Kidney capillary endothelial cell (primary cell): ENCODE measurements at regions not wholly inside any gene's neighbourhood (a gene's known extent, or its start where the extent isn't known, plus 50 kb on each side); places are given as distances from the start of the nearest gene placed in this dataset.
A peak's percentile ranks its signal among the peaks of the same experiment; 100 is the strongest.
"Not testable (repeated sequence)": the region's sequence is repeated elsewhere in the genome, so short reads cannot be mapped to it uniquely, and the experiment has no call there.

Source experiments
- DNase-seq: peaks from one replicate; pipeline ENCODE4 v3.0.0-alpha.2; 2018; ENCODE audit warnings: low spot score

DNA sequence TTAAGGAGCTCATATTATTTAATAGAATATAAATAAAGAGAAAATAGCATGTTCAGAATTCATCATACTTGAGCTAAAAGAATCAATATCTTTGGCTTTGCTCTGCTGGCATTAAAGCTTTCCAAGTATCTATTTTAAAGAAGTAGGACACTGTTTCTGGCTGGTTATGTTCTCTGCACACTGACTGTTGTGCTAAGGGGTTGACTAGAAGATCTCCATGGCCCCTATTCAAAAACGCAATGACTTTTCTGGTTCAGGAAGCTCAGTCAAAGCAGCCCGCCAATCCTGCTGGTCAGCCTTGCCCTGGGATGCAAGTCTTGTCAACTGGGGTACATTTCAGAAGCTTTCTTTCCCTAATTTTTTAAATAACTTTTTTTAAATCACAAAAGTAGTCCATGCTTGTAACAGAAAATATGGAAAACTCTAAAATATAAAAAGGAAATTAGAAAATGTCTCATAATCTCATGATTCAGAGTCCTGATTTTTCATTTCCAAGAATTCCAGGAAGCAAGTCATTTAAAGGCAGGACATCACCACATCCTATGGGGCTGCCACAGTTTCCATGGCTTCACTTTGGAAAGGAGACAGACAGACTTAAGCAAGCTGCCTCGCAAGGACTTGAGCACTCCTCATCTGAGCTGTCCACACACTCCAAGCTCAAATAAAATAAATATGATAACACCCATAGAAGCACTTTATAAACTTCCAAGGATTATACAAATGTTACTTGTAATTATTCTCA lies 195.1 kb downstream of the TXNL1 start:
- peak; percentile 86 for DNase-seq

- DNase-seq, result not testable (repeated sequence)
Observed at GRCh38 chr18:56438480-56438879, 199.9 kb downstream of the TXNL1 start.

DNA sequence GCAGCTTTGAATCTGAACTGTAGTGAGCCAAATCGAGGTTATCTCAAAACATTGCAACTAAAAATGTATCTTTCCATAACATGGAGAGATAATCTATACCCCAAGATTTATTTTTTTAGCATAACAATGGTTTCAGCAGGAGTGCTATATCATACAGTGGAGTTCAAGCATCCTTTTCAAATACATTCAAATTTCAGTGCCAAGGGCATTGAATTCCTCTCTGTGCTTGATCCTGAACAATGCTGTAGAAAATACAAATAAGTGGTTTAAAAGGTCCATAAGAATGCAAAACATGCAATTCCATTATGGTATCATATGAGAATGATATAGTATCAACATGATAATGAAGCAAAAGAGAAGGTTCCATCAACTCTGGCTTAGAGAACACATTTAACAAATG lies 201.7 kb downstream of the TXNL1 start:
- DNase-seq, result no peak

- DNase-seq, result no peak
Observed at GRCh38 chr18:56433919-56434318, 204.5 kb downstream of the TXNL1 start.

DNA sequence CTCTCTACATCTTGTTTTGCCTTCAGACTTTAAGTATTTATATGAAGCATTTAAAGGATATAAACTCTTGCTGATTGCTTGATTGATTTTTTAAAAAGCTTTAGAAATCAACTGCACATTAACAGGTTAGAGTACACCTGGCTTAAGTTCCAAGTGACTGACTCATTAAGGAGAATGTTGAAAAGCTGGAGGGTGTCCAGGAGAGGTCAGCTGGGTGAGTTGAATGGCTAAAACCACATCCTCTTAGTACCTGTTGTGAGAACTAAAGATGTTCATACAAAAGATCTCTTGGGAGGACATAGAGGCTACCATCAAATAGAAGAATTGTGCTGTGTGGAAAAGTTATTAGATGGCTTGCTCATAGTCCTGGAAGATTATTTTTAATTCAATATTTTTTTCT lies 206.8 kb downstream of the TXNL1 start:
- no peak for DNase-seq

- no peak for DNase-seq
Observed at GRCh38 chr18:56423626-56424025, 214.8 kb downstream of the TXNL1 start.

GRCh38 chr18:56421647-56422046 lies 216.7 kb downstream of the TXNL1 start:
- DNase-seq, result no peak

DNA sequence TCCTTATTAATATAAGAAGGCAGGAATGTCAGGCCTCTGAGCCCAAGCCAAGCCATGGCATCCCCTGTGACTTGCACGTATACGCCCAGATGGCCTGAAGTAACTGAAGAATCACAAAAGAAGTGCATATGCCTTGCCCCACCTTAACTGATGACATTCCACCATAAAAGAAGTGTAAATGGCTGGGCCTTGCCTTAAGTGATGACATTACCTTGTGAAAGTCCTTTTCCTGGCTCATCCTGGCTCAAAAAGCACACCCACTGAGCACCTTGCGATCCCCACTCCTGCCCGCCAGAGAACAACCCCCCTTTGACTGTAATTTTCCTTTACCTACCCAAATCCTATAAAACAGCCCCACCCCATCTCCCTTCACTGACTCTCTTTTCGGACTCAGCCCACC lies 217.5 kb downstream of the TXNL1 start:
- not testable (repeated sequence) for DNase-seq

DNA sequence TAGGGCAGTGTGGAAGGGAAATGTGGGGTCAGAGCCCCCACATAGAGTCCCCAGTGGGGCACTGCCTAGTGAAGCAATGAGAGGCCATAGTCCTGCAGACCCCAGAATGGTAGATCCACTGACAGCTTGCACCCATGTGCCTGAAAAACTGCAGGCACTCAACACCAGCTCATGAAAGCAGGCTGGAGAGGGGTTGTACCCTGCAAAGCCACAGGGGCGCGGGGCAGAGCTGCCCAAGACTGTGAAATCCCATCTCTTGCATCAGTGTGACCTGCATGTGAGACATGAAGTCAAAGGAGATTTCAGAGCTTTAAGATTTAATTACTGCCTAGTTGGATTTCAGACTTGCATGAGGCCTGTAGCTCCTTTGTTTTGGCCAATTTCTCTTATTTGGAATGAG lies 224.0 kb downstream of the TXNL1 start:
- no peak for DNase-seq

- DNase-seq, result no peak
Observed at GRCh38 chr18:56413862-56414261, 224.5 kb downstream of the TXNL1 start.

DNA sequence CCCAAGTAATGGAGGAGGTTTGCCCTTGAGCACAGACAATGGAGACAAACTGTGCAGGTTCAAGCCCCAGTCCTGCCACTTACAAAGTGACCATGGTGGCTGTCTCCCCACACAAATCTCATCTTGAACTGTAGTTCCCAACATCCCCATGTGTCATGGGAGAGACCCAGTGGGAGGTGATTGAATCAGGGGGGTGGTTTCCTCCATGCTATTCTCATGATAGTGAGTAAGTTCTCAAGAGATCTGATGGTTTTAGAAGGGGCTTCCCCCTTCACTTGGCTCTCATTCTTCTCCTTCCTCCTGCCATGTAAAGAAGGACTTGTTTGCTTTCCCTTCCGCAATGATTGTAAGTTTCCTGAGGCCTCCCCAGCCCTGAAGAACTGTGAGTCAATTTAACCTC lies 225.4 kb downstream of the TXNL1 start:
- no peak for DNase-seq

DNA sequence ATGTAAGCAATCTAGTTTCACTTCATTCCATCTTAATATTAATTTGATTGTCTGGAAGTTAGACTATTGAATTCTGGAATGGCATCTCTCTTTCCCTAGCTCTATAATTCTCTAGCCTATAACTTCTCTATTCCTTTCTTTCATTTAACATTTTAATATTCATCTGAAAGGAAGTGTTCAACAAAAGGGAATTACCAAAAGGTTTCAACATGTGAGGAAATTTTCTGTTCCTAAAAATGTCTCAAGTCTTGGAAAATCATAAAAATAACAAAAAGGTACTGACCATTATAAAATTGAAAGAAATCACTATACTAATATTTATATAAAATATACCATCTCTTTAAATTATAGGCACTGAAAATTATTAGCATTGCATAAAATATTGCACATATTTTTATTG lies 228.7 kb downstream of the TXNL1 start:
- no peak for DNase-seq

DNA sequence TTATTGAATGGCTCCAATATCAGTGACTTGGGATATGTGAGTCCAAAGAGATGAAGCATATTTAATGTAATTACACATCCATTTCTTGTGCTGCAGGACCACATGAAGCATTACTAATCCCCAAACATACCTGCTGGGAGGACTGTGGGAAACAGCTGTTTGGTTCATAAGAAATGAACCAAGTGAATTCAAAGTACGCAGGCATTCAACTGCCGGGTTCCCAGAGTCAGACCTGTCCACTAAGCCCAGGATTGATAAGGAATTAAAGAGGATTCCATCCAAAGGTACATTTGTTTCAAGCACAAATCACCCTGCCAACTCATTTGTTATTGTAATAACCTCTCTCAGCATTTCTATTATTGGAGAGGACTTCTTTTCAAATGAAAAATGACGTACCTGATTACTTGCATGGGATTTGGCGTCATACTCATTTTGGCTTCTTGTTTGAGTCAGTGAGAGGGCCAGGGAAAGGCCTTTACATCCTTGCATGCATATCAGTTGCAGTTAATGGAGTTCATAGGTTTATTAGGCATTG lies 230.7 kb downstream of the TXNL1 start:
- no peak for DNase-seq

DNA sequence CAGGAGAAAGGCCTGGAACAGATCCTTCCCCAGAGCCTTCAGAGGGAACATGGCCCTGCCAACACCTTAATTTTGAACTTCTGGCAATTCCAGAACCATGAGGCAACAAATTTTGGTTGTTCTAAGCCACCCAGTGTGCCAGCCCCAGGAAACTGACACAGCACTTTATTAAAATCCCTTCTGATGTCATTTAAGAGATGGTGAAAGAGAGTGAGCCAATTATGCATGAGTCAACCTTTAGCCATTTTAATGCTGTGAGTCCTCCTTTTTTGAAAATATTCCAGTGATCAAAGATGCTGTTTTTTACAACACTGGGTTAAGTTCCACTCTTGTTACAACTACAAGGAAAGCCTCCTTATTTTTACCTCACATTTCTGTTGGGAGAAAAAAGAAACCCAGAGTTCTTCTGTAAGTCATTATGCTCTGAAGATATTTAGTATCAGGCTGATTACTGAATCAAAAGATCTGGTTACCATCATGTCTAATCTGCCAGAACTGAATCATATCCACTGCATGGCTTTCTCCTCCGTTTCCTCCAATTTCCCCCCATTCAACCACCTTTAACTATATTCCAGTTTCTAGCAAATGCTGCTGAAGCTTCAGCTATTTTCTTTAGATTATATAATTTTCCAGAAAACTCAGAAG lies 235.4 kb downstream of the TXNL1 start:
- DNase-seq, result peak; percentile 40

- no peak for DNase-seq
Observed at GRCh38 chr18:56393870-56394269, 244.5 kb downstream of the TXNL1 start.

DNA sequence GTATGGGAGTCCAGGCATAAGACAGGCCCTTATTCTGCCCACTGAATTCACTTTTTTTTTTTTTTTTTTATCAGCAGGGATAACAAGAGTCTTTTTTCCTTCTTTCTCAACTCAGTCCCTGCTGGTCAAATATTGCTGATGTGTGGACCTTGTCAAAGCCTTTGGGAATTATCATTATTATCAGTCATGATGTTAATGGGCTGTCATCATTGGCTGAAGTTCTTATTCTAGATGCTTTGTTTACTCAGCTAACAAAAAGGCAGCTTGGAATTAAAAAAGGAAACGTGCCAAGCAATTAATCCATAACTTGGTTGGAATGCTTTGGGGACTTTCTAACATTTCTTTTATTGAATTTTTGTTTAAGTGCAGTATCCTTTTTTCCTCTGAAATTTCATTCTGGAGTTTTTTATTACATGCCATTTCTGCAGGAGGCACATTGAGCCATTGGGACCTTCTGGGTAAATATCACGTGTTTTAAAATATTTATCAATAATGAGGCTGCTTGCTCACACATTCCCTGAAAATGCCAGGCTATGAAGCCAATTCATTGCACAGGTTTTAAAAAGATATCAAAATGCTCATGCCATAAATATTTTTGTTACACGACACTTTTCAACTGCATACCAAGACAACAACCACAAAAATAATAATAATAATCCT lies 246.3 kb downstream of the TXNL1 start:
- no peak for DNase-seq

GRCh38 chr18:56390626-56391025 lies 247.8 kb downstream of the TXNL1 start:
- DNase-seq, result no peak

DNA sequence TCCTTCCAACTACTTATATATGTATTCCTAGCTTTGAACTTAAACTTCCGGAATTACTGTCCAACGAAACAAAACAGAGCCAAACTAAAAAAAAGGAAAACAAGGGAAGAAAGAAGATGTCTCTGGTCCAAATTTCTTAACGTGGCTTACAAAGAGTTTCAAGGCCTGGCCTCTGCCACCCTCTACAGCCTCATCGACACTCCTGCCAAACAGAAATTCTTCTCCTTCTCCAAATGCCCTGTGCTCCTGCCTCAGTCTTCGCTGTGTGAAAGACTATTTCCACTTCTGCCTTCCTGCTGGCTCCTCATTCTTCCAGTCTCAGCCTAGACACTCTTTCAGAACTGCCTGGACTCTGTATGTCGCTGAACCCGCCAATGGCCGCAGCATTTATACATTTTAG lies 249.2 kb downstream of the TXNL1 start:
- DNase-seq, result no peak

DNA sequence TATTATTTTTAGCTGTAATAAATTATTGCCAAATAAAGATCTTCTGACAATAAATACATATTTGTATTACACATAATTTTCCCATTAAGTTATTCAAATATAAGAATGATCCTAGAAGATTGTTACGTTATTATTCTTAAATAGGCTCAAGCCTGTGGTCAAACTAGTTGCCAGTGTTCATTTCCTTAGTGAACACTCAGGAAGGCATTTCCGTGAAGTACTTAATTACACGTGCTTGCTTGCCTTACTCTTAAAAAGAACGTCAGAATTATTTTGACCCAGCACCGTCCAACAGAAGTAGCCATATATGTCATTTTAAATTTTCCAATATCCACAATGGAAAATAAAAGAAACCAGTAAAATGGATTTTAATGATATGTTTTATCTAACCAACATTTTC lies 249.8 kb downstream of the TXNL1 start:
- DNase-seq, result peak; percentile 41

DNA sequence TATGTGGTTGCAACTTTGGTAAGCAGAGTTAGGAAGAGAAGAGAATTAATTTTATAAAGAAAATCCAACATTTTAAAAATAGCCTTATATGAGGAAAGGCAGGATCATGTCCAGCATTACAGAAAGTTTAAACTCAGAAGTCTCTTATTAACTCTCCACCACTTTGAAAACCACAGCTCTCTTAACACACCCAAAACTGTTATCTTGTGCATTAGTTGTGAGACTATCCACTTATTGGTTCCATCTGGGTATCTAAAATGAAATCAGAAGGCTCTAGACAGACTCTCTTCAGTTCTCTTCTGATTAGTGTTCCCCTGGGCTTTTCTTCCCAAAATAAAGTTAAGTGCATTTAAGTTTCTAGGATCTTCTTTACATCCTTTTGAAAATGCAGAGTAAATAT lies 251.5 kb downstream of the TXNL1 start:
- no peak for DNase-seq

DNA sequence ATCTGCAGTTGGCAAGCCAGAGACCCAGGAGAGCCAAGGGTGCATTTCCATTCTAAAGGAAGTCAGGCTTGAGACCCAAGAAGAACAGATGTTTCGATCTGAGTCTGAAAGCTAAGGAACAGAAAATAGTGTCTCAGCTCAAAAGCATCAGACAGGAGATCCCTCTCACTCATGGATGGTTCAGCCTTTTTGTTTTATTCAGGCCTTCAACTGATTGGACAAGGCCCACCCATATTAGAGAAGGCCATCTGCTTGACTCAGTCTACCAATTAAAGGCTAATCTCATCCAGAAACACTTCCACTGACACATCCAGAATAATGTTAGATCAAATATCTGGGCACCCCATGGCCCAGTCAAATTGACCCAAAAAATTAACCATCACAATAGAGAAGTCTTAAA lies 255.0 kb downstream of the TXNL1 start:
- DNase-seq, result no peak

DNA sequence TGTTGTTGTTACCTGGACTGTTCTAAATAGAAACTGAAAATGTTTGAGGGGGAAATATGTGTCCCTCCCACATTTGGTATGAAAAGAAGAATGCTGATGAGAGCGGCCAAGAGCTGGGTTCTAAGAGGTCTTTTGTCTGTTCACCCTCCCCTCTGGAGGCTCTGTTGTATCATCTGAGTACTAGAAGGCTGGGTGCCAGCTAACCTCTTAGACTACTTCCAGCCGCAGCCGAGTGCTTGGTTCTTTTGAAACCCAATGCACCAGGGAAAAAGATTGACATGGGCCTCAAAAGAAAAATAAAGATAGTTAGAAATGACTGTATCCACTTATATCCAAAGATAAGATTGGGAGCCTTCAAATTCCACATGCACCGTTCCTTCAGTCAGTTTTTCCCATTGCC lies 255.9 kb downstream of the TXNL1 start:
- DNase-seq, result no peak

GRCh38 chr18:56381196-56381595 lies 257.2 kb downstream of the TXNL1 start:
- no peak for DNase-seq
